IMR-90 (cell line): ENCODE measurements at regions not wholly inside any gene's neighbourhood (a gene's known extent, or its start where the extent isn't known, plus 50 kb on each side); places are given as distances from the start of the nearest gene placed in this dataset.

ENCODE experiments used
- ATAC-seq: fragments of 200-7000 bp; cut with Tn5 transposase; 2 replicates; pipeline ENCODE4 v1.9.1; 2020; ENCODE audit warnings: low read depth, mild to moderate bottlenecking, moderate library complexity
- BruUV-seq: library from RNA; stranded (reverse); fragments of 400-500 nt; replicated peaks from 2 replicates; lab custom pipeline; 2021; lab: Mats Ljungman, UMichigan
- CTCF ChIA-PET: fragments of 300-600 bp; formaldehyde crosslinking; extraction: SDS; loops from one replicate; lab custom pipeline; 2021; ENCODE audit warnings: antibody characterized with exemption; lab: Yijun Ruan, JAX
- POLR2A ChIA-PET: fragments of 300-600 bp; sonication (Branson Sonifier 250); formaldehyde crosslinking; loops from one replicate; lab custom pipeline; 2022; ENCODE audit warnings: antibody characterized with exemption; ENCODE audit not compliant: unreplicated experiment; lab: Charles Lee
- DNase-seq: peaks from one replicate; pipeline ENCODE4 v3.0.0; 2013
- H2AFZ ChIP-seq: replicated peaks from 2 replicates; pipeline ENCODE3; 2013; ENCODE audit warnings: low read length, mild to moderate bottlenecking; ENCODE audit not compliant: poor library complexity
- H2AK5ac ChIP-seq: 2 replicates; pipeline ENCODE4 v1.6.1; 2013; ENCODE audit warnings: low read depth, low read length, inconsistent platforms
- H2AK9ac ChIP-seq: replicated peaks from 2 replicates; pipeline ENCODE3; 2013; ENCODE audit warnings: mild to moderate bottlenecking, low read depth, low read length, moderate library complexity; ENCODE audit not compliant: poor library complexity
- H2BK120ac ChIP-seq: 2 replicates; pipeline ENCODE4 v1.6.1; 2013; ENCODE audit warnings: low read depth, low read length, inconsistent platforms
- H2BK15ac ChIP-seq: 3 replicates; pipeline ENCODE4 v1.6.1; 2013; ENCODE audit warnings: low read depth, low read length, inconsistent platforms
- H2BK20ac ChIP-seq: 2 replicates; pipeline ENCODE4 v1.6.1; 2013; ENCODE audit warnings: low read depth, mild to moderate bottlenecking, inconsistent platforms, low read length, moderate library complexity
- H2BK5ac ChIP-seq: 2 replicates; pipeline ENCODE4 v1.6.1; 2013; ENCODE audit warnings: mild to moderate bottlenecking, low read depth, low read length, inconsistent platforms; ENCODE audit not compliant: poor library complexity, severe bottlenecking
- H3K14ac ChIP-seq: replicated peaks from 2 replicates; pipeline ENCODE4 v1.6.1; 2013; ENCODE audit warnings: low read depth, low read length, inconsistent platforms
- H3K18ac ChIP-seq: 2 replicates; pipeline ENCODE4 v1.6.1; 2013; ENCODE audit warnings: low read depth, low read length, control low read depth
- H3K23ac ChIP-seq: 2 replicates; pipeline ENCODE4 v1.6.1; 2013; ENCODE audit warnings: low read depth, low read length, inconsistent platforms
- H3K27ac ChIP-seq: 2 replicates; pipeline ENCODE4 v1.5.1; 2013; ENCODE audit warnings: mild to moderate bottlenecking, control low read depth, low read length; ENCODE audit not compliant: insufficient read depth
- H3K27me3 ChIP-seq: 2 replicates; pipeline ENCODE4 v1.6.1; 2013; ENCODE audit warnings: low read length; ENCODE audit not compliant: control insufficient read depth, insufficient read depth
- H3K36me3 ChIP-seq: 2 replicates; pipeline ENCODE4 v1.6.1; 2013; ENCODE audit warnings: low read length, mixed read lengths; ENCODE audit not compliant: control insufficient read depth, insufficient read depth
- H3K4ac ChIP-seq: 2 replicates; pipeline ENCODE4 v1.6.1; 2013; ENCODE audit warnings: low read depth, low read length, inconsistent platforms
- H3K4me1 ChIP-seq: 2 replicates; pipeline ENCODE4 v1.6.1; 2013; ENCODE audit warnings: low read length, mixed read lengths; ENCODE audit not compliant: control insufficient read depth, insufficient read depth
- H3K4me2 ChIP-seq: 2 replicates; pipeline ENCODE4 v1.6.1; 2013; ENCODE audit warnings: low read depth, mild to moderate bottlenecking, control low read depth, low read length, moderate library complexity
- H3K4me3 ChIP-seq: 2 replicates; pipeline ENCODE4 v1.5.1; 2013; ENCODE audit warnings: low read depth, mild to moderate bottlenecking, control low read depth, low read length, moderate library complexity; ENCODE audit not compliant: insufficient read depth
- H3K56ac ChIP-seq: 2 replicates; pipeline ENCODE4 v1.6.1; 2013; ENCODE audit warnings: low read length, inconsistent platforms; ENCODE audit not compliant: insufficient read depth; ENCODE audit errors: extremely low read depth
- H3K79me1 ChIP-seq, 2 experiments: 2 replicates each; pipeline ENCODE4 v1.6.1; 2013; ENCODE audit warnings: low read length in 2 of 2, inconsistent platforms in 1 of 2, low read depth in 1 of 2
- H3K9ac ChIP-seq: 2 replicates; pipeline ENCODE4 v1.6.1; 2013; ENCODE audit warnings: low read depth, low read length, control low read depth
- H3K9me1 ChIP-seq: 2 replicates; pipeline ENCODE4 v1.6.1; 2013; ENCODE audit warnings: low read length, inconsistent platforms; ENCODE audit not compliant: insufficient read depth
- H3K9me3 ChIP-seq: 2 replicates; pipeline ENCODE4 v1.6.1; 2013; ENCODE audit warnings: low read length; ENCODE audit not compliant: control insufficient read depth, insufficient read depth
- H4K20me1 ChIP-seq: 2 replicates; pipeline ENCODE4 v1.6.1; 2013; ENCODE audit warnings: low read length, inconsistent platforms; ENCODE audit not compliant: insufficient read depth
- H4K5ac ChIP-seq: 2 replicates; pipeline ENCODE4 v1.6.1; 2013; ENCODE audit warnings: mild to moderate bottlenecking, low read depth, low read length, control low read depth
- H4K8ac ChIP-seq, 2 experiments: 2 replicates each; pipeline ENCODE4 v1.6.1; 2013; ENCODE audit warnings: low read depth in 2 of 2, low read length in 2 of 2, control low read depth in 1 of 2, inconsistent platforms in 1 of 2
- H4K91ac ChIP-seq: 2 replicates; pipeline ENCODE4 v1.6.1; 2013; ENCODE audit warnings: low read depth, low read length, inconsistent platforms; ENCODE audit not compliant: insufficient read depth
- BHLHE40 ChIP-seq: fragments of 150-350 bp; IDR thresholded peaks from 2 replicates; pipeline ENCODE4 v1.6.1; 2016; ENCODE audit warnings: mild to moderate bottlenecking, low read depth, low read length
- CEBPB ChIP-seq: IDR thresholded peaks from 2 replicates; pipeline ENCODE4 v1.6.1; 2012; ENCODE audit warnings: low read depth, low read length, improper control_type of control experiment
- CHD1 ChIP-seq: IDR thresholded peaks from 2 replicates; pipeline ENCODE4 v1.6.1; 2012; ENCODE audit warnings: low read depth, low read length, improper control_type of control experiment
- CTCF ChIP-seq: conservative IDR thresholded peaks from 2 replicates; pipeline ENCODE4 v1.5.1; 2012; ENCODE audit warnings: mild to moderate bottlenecking, low read depth, low read length, improper control_type of control experiment
- ELK1 ChIP-seq: fragments of 150-350 bp; IDR thresholded peaks from 2 replicates; pipeline ENCODE4 v1.6.1; 2016; ENCODE audit warnings: low read depth, mild to moderate bottlenecking, low read length, moderate library complexity, borderline replicate concordance
- FOS ChIP-seq: fragments of 150-350 bp; IDR thresholded peaks from 2 replicates; pipeline ENCODE4 v1.6.1; 2016; ENCODE audit warnings: low read depth, low read length
- MAFK ChIP-seq: IDR thresholded peaks from 2 replicates; pipeline ENCODE4 v1.6.1; 2012; ENCODE audit warnings: low read depth, low read length, improper control_type of control experiment
- MAZ ChIP-seq: IDR thresholded peaks from 2 replicates; pipeline ENCODE4 v1.6.1; 2012; ENCODE audit warnings: low read depth, mild to moderate bottlenecking, low read length, improper control_type of control experiment, moderate library complexity, borderline replicate concordance
- MXI1 ChIP-seq: IDR thresholded peaks from 2 replicates; pipeline ENCODE4 v1.6.1; 2012; ENCODE audit warnings: low read depth, mild to moderate bottlenecking, low read length, moderate library complexity, borderline replicate concordance
- NFE2L2 ChIP-seq: fragments of 150-350 bp; IDR thresholded peaks from 2 replicates; pipeline ENCODE4 v1.6.1; 2016; ENCODE audit warnings: low read depth, mild to moderate bottlenecking, low read length
- POLR2A ChIP-seq: IDR thresholded peaks from 2 replicates; pipeline ENCODE4 v1.6.1; 2012; ENCODE audit warnings: mild to moderate bottlenecking, low read depth, low read length
- RAD21 ChIP-seq: IDR thresholded peaks from 2 replicates; pipeline ENCODE4 v1.6.1; 2012; ENCODE audit warnings: low read length, improper control_type of control experiment
- RCOR1 ChIP-seq: IDR thresholded peaks from 2 replicates; pipeline ENCODE4 v1.6.1; 2012; ENCODE audit warnings: mild to moderate bottlenecking, low read length, improper control_type of control experiment; ENCODE audit not compliant: insufficient replicate concordance
- RFX5 ChIP-seq: IDR thresholded peaks from 2 replicates; pipeline ENCODE4 v1.8.0; 2012; ENCODE audit warnings: low read depth, mild to moderate bottlenecking, low read length, moderate library complexity
- USF2 ChIP-seq: fragments of 150-350 bp; IDR thresholded peaks from 2 replicates; pipeline ENCODE4 v1.6.1; 2017; ENCODE audit warnings: mild to moderate bottlenecking, antibody characterized with exemption, low read length, low read depth
- WGBS, 2 experiments: methylation state at CpG; one replicate each; pipeline versions ENCODE4 v1.1.5 to v1.1.7; 2013; ENCODE audit warnings: missing lambda C conversion rate in 2 of 2; ENCODE audit not compliant: insufficient read length in 1 of 2; ENCODE audit errors: extremely low coverage in 2 of 2; 5-methylcytosine and 5-hydroxymethylcytosine counted together
- dilution Hi-C: fragments of 300-500 bp; cut with HindIII; formaldehyde crosslinking; loops from one replicate; pipeline ENCODE4 v1.14.3; 2018; ENCODE audit warnings: low sequenced_read_pairs; ENCODE audit not compliant: unreplicated experiment
- in situ Hi-C: fragments of 300-500 bp; cut with MboI; formaldehyde crosslinking; loops from 3 replicates; pipeline ENCODE4 v1.14.3; 2019; ENCODE audit warnings: low sequenced_read_pairs, inconsistent platforms, mixed read lengths
- intact Hi-C: fragments of 100-400 bp; cut with micrococcal nuclease; formaldehyde crosslinking; loops from 2 replicates; pipeline ENCODE4 v1.10.0; 2022

GRCh38 chr7:114181280-114181679 lies 233.3 kb upstream of the FOXP2 start:
- no peak overlapping the region for H3K4me3 ChIP-seq
- no peak overlapping the region for H3K56ac ChIP-seq
- H2BK20ac ChIP-seq, result no peak overlapping the region
- TF ChIP-seq CHD1 (no peak), RAD21 (no peak), CTCF (no peak), USF2 (no peak), MAZ (no peak), BHLHE40 (no peak), RFX5 (no peak), FOS (no peak), POLR2A (no peak), MXI1 (no peak), ELK1 (no peak), RCOR1 (no peak), MAFK (no peak), CEBPB (no peak), NFE2L2 (no peak)
- no peak overlapping the region for H3K14ac ChIP-seq
- ATAC-seq (no peak), DNase-seq (no peak)
- H4K8ac ChIP-seq, result no peak overlapping the region
- POLR2A ChIA-PET, result no interaction called here
- H3K4me1 ChIP-seq, result no peaks in the 10 kb centered on the region
- no peak overlapping the region for H4K91ac ChIP-seq
- no TSS peak for BruUV-seq
- H2BK120ac ChIP-seq, result no peak overlapping the region
- no peak overlapping the region for H2AFZ ChIP-seq
- H2BK15ac ChIP-seq, result no peak overlapping the region
- no peaks in the 10 kb centered on the region for H4K20me1 ChIP-seq
- H3K9ac ChIP-seq, result no peak overlapping the region
- in situ Hi-C loops (no loop called here), intact Hi-C loops (no loop called here), dilution Hi-C loops (no loop called here)
- H3K23ac ChIP-seq, result no peak overlapping the region
- H3K27ac ChIP-seq, result no peak overlapping the region
- H2AK5ac ChIP-seq, result no peak overlapping the region
- no peaks in the 10 kb centered on the region for H3K36me3 ChIP-seq
- H3K27me3 ChIP-seq, result no peaks in the 10 kb centered on the region
- no peaks in the 10 kb centered on the region for H3K9me1 ChIP-seq
- CTCF ChIA-PET, result no interaction called here
- whole genome bisulfite sequencing, 2 experiments, result no CpG with 5 or more reads among the region's 1 CpG
- no peak overlapping the region for H2AK9ac ChIP-seq
- no peak overlapping the region for H3K4ac ChIP-seq
- H3K4me2 ChIP-seq, result no peak overlapping the region
- no peak overlapping the region for H3K18ac ChIP-seq
- H3K79me1 ChIP-seq, result no peaks in the 10 kb centered on the region
- H2BK5ac ChIP-seq, result no peak overlapping the region
- H4K5ac ChIP-seq, result no peak overlapping the region
- H3K9me3 ChIP-seq, result no peaks in the 10 kb centered on the region
